Lung (tissue), 11 donors: ENCODE measurements at regions not wholly inside any gene's neighbourhood (a gene's known extent, or its start where the extent isn't known, plus 50 kb on each side); places are given as distances from the start of the nearest gene placed in this dataset.

Experiments
- ATAC-seq: fragments of 200-7000 bp; cut with Tn5 transposase; one replicate; pipeline ENCODE4 v1.9.1; 2020; ENCODE audit warnings: moderate number of reproducible peaks; ENCODE audit not compliant: insufficient read depth, low FRiP score
- DNase-seq, 3 donors: peaks; one replicate each; pipeline ENCODE4 v3.0.0-alpha.2; 2013 to 2017
- H3K27ac ChIP-seq, 2 donors: one replicate each; pipeline ENCODE4 v1.5.1; 2013; ENCODE audit warnings: mild to moderate bottlenecking in 2 of 2, moderate library complexity in 2 of 2, control low read depth in 1 of 2, inconsistent platforms in 1 of 2, low read depth in 1 of 2, low read length in 1 of 2
- H3K27me3 ChIP-seq, 3 donors: one replicate each; pipeline ENCODE4 v1.5.1; 2013; ENCODE audit warnings: low read length in 2 of 3; ENCODE audit not compliant: control insufficient read depth in 3 of 3, insufficient read depth in 3 of 3
- H3K36me3 ChIP-seq, 4 donors: one replicate each; pipeline ENCODE4 v1.5.1; 2013; ENCODE audit warnings: low read length in 4 of 4, mild to moderate bottlenecking in 1 of 4, moderate library complexity in 1 of 4; ENCODE audit not compliant: control insufficient read depth in 4 of 4, insufficient read depth in 4 of 4
- H3K4me1 ChIP-seq, 5 donors: one replicate each; pipeline ENCODE4 v1.5.1; 2013; ENCODE audit warnings: low read length in 5 of 5, mild to moderate bottlenecking in 2 of 5, moderate library complexity in 1 of 5; ENCODE audit not compliant: control insufficient read depth in 5 of 5, insufficient read depth in 5 of 5
- H3K4me3 ChIP-seq: one replicate; pipeline ENCODE4 v1.5.1; 2013; ENCODE audit warnings: mild to moderate bottlenecking, control low read depth, moderate library complexity
- H3K9ac ChIP-seq, 2 donors: one replicate each; pipeline ENCODE4 v1.5.1; 2013; ENCODE audit warnings: low read length in 2 of 2, control low read depth in 1 of 2; ENCODE audit not compliant: insufficient read depth in 1 of 2
- H3K9me3 ChIP-seq, 4 donors: one replicate each; pipeline ENCODE4 v1.5.1; 2013; ENCODE audit warnings: low read length in 3 of 4, mild to moderate bottlenecking in 1 of 4, moderate library complexity in 1 of 4; ENCODE audit not compliant: control insufficient read depth in 4 of 4, insufficient read depth in 3 of 4
- CTCF ChIP-seq: IDR thresholded peaks from 2 replicates; pipeline ENCODE4 v1.5.1; 2012; ENCODE audit warnings: mild to moderate bottlenecking; ENCODE audit errors: control extremely low read depth, extremely low read depth
- WGBS, 2 donors: extraction: QIAGEN DNeasy Blood & Tissue Kit; methylation state at CpG; one replicate each; pipeline ENCODE4 v1.1.7; 2013; 5-methylcytosine and 5-hydroxymethylcytosine counted together
- donor health status: control.
- donor health status: control.
- donor health status: Bipolar disorder and iron deficiency.
- donor health status: healthy.
- donor health status: DM: yes; HTN: yes; CAD: no.

GRCh38 chr12:84506282-84506681, 406.3 kb downstream of the SLC6A15 start:
- Histone ChIP-seq H3K9ac (no peak overlapping the region), H3K4me1 (no peaks in the 10 kb centered on the region), H3K9me3 (no peaks in the 10 kb centered on the region), H3K4me3 (no peak overlapping the region), H3K36me3 (no peaks in the 10 kb centered on the region), H3K27ac (no peak overlapping the region), H3K27me3 (no peaks in the 10 kb centered on the region)
- 71 to 72% methylated on average over 5 of the region's 5 CpGs for WGBS, 2 donors
- no peak for TF ChIP-seq CTCF
- ATAC-seq (no peak), DNase-seq (peak in 1 of 3 donors; percentile 24)

GRCh38 chr12:84502907-84503787, 409.5 kb downstream of the SLC6A15 start:
- 52 to 59% methylated on average over 4 of the region's 4 CpGs for WGBS, 2 donors
- Histone ChIP-seq H3K9me3 (no peaks in the 10 kb centered on the region), H3K27me3 (no peaks in the 10 kb centered on the region), H3K36me3 (no peaks in the 10 kb centered on the region), H3K4me3 (no peak overlapping the region), H3K4me1 (no peaks in the 10 kb centered on the region), H3K9ac (no peak overlapping the region), H3K27ac (no peak overlapping the region)
- TF ChIP-seq CTCF = peak; percentile 21
- ATAC-seq (peak; percentile 86), DNase-seq (peak; percentile 59 to 65 (median 63))

- TF ChIP-seq CTCF = no peak
- Histone ChIP-seq H3K27me3 (no peaks in the 10 kb centered on the region), H3K9me3 (no peaks in the 10 kb centered on the region), H3K4me3 (no peak overlapping the region), H3K9ac (no peak overlapping the region), H3K36me3 (no peaks in the 10 kb centered on the region), H3K4me1 (no peaks in the 10 kb centered on the region), H3K27ac (no peak overlapping the region)
- ATAC-seq = no peak
- WGBS, 2 donors = 76 to 83% methylated on average over 2 of the region's 2 CpGs
- DNase-seq = no peak
Observed at GRCh38 chr12:84502180-84502860, 410.3 kb downstream of the SLC6A15 start.
